ENCODE measurements at regions not wholly inside any gene's neighbourhood (a gene's known extent, or its start where the extent isn't known, plus 50 kb on each side); places are given as distances from the start of the nearest gene placed in this dataset.

- TF ChIP-seq POLR2A (IDR thresholded peaks at IDR 0.05; ENCODE audit: low read depth, low read length) (no peak), MAZ (IDR thresholded peaks at IDR 0.05; ENCODE audit: borderline replicate concordance, low read depth, low read length) (no peak)
Measured at GRCh38 chr4:144338148-144338547, 197.6 kb upstream of the GYPA start.
